NCI-H1417 (cell line): ENCODE measurements at regions not wholly inside any gene's neighbourhood (a gene's known extent, or its start where the extent isn't known, plus 50 kb on each side); places are given as distances from the start of the nearest gene placed in this dataset.
A peak's percentile ranks its signal among the peaks of the same experiment; 100 is the strongest.

Experiments used
- DNase-seq, 3 experiments: peaks; one replicate each; lab custom pipeline; 2025; lab: John Stamatoyannopoulos, UW

DNA sequence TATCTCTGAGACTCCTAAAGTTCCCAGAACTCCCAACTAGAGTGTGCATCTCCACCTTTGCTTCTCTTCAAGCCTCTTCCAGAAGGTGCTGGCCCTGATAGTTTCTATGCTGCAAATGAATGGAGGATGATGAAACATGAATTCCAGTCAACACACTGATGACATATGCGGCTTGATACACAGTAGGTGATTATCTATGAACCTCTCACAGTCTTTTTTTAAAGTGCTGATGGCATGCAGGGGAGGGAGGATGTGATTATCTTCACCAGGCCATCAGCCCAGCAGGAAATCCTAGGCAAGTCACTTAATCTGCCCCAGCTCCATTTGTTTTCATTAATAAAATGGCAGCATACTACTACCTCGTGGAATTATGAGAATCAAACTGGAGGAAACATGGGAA is 548.5 kb downstream of the SOX6 start:
- no peak for DNase-seq

DNA sequence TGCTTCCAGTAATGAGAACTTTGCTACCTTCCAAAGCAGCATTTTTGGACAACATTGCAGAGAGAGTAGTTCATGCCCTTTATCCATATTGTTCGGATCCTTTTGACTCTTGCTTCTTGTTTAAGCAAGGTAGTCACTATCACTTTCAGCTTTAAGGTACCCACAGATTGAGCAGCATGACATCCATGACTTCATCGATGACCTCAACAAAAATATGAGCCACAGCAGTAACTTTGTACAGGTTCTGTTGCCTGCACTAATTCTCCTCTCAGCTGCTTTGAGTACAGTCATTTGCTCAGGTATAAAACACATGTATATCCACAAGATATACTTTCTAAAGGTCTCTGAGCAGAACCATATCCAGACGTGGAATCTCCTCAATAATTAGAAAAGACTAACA is 546.3 kb downstream of the SOX6 start:
- DNase-seq, result no peak

GRCh38 chr11:15810525-15810924 is 545.8 kb downstream of the SOX6 start:
- no peak for DNase-seq

DNA sequence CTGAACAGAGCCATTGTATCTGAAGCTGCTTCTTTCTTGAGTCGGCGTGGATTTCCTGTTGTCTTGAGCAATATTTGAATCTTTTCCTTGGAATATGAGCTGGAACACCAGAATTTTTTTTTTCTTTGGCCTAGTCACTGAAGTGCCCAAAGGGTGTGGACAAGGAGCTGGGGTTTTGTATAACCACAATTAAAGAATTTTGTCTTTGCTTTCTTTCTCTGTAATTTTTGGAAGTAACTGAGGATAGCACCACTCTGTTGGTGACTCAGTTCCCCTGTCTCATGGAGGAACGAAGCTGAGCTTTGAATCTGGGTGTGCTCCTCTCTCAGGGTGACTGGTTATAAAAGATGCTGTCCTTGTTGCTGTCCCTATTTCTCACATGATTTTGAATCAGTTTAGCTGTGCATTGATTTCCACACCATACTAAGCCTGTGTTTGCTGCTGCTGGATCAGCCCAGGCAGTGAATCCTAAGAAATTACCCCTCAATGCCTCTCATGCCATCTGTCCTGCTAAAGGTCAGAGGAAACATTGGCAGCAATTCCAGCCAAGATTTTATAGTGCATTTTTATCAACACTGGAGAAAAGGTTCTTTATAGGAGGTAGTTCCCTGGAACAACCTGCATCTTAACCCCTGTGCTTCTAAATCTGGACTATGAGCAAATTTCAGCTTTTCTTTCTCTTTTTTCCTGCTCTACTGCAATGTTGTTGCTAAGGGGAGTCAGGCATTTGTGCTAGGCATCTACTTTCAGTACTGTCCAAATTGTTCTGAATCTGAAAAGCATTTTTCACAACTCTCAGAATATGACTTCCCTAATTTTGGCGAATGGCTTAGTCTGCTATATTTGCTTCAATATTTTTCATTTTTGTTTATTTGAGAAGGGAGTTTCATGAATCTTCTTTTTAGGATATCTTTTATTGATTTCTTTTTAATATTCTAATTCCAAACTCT is 540.8 kb downstream of the SOX6 start:
- no peak for DNase-seq

- DNase-seq, result no peak
Observed at GRCh38 chr11:15816260-15816871, 540.0 kb downstream of the SOX6 start.

DNA sequence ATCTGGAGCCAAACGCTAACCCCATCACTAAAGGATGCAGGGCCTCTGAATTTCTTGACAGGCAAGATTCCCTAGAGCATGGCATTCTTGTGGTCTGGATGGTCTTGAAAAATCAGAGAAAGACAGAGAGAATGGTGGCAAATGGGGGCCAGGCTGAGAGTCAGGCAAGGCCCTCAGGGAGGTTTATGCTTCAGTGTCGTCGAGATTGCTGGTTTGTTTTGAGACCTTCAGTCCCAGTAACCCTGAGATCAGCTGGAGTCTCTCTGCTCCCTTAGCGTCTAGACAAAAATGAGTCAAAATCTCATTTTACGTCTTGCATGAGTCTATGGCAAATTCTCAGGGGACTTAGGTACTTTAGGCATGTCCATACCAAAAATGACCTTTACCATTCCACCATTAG is 539.3 kb downstream of the SOX6 start:
- no peak for DNase-seq

GRCh38 chr11:15818132-15818842 is 538.1 kb downstream of the SOX6 start:
- no peak for DNase-seq

DNA sequence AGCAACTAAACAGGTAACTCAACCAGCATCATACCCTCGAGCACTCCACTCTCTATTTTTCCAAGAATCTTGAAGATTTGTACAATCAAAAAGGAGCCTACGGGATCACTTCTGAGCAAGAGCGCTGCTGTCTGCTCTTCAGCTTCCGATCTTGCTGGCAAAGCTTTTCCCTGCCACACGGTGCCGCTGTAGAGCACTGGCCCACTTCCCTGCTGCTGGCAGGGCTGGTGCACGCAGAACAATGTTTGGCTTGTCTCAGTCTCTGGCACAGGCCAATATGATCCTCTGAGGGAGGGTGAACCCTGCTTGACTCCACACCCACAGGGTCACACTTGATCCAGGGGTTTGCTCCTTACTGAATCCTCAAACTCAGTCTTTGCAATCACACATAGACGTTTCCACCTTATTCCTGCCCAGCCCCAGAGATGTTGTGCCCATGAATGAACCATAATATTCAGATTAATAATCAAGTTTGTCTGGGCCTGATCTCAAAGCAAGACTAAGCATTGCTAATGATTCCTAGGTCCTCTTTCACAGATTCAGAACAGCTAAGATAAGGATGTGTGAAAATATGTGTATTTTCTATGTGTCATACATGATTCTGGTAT is 536.6 kb downstream of the SOX6 start:
- no peak for DNase-seq

GRCh38 chr11:15821451-15821850 is 534.9 kb downstream of the SOX6 start:
- DNase-seq, result no peak

DNA sequence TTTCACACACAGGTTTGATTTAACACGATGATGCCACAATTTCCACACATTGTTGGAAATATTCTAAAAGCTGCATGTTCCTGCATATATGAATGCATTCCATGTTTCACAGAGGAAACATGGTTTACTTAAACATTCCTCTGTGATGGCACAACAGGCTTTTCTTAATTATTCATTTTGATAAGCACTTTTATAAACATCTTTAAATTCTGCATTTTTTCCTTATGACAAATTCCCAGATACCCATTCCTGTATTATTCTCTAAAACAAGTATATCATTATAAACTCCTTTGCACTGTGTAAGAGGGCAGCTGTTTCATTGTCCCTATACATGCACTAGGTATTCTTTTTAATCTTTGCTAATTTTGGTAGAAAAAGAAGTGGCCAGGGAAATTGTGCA is 532.3 kb downstream of the SOX6 start:
- no peak for DNase-seq

GRCh38 chr11:15825976-15826650 is 530.2 kb downstream of the SOX6 start:
- no peak for DNase-seq

DNA sequence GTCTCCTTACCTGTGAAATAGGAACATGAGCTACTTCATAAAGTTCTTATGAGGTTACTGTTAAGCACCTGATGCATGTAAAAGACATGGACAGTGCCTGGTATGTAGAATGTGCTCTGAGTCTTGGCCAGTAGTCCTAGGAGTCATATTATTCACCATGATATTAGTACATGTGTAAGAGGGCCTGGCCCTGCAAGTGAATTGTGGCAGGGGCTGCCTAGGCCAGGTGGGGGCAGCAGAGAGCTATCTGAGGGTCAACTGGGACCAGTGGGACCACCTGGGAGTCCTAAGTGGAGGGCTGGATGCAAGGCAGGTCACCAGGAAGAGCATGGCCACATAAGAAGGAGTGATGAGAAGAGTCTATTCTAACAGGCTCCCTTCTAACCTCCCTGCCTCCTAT is 529.5 kb downstream of the SOX6 start:
- DNase-seq, result peak; percentile 15 to 38 (median 15)

GRCh38 chr11:15828215-15828853 is 528.0 kb downstream of the SOX6 start:
- peak in 2 of 3 experiments; percentile 22 to 82 for DNase-seq

DNA sequence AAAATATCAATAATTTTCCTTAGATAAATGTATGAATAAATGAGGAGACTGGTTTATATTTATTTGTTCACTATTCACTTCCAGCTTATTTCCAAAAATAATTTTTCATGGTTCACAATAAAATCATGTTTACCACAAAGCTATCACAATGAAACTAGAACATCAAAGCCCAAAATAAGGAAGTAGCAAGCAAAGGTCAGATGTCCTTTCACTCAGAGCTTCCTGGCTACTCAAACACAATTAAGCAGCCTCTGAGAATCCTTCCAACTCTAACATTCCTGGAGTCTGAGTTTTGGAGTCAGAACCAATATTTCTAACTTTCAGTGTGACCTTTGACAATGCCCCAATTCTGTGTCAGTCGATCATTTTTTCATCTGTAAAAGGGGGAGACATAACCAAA is 527.0 kb downstream of the SOX6 start:
- DNase-seq, result no peak

DNA sequence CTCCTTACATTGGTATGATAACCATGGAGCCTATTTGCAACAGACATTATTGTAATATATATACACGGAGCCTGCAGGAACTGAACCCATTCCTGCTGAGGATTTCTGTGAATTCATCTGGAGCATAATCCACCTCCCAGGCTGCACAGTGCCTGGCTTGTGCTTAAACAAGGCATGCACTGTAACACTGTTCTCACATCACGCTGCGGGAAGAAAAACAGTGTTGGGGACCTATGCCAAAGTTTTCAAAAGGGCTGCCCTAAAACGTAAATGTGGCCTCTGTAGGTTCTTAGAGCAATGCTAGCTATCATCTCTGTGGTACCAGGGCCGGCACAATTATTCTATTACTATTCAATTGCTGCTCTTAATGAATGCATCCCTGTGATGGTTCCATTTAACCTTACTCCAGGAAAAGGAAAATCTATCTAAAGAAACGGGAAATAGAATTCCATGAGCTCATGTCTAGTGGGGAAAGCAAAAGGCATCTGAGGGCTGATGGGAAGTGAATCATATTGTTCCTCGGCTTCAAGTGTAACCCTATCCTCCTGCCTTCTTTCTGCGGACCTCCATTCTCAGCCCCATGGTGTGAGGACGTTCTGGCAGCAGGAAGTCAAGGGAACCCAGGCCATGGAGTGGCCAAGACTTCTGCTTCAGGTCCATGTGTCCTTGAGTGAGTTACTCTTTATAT is 525.5 kb downstream of the SOX6 start:
- no peak for DNase-seq

- no peak for DNase-seq
Observed at GRCh38 chr11:15835788-15836411, 520.4 kb downstream of the SOX6 start.

GRCh38 chr11:15836795-15837194 is 519.6 kb downstream of the SOX6 start:
- peak in 1 of 3 experiments; percentile 24 for DNase-seq

DNA sequence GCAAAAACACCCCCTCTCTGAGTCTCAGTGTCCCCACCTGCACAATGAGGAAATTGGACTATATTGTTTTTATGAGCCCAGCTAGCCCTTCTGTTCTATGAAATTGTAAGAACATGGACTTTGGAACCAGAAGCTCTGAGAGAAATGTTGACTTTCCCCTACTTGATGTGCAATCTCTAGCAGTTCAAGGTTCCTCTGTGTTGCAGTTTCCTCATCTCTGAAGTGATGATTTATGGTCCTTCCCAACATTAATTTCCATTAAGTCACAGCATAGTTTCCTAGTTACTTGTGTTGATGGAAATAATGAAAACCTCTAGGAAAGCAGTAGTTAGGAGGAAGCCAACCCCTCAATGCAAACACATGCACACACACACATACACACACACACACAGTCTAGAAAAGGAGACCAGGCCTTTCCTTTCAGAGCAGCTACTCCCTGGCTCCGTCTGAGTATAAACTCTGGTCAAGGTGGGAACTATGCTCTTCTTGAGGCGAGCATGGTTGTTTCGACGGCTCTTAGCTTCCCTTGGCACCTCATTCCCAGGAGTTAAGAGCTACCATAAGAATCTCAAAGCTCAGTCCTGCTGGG is 518.4 kb downstream of the SOX6 start:
- DNase-seq, result no peak

- DNase-seq, result no peak
Observed at GRCh38 chr11:15839061-15839460, 517.3 kb downstream of the SOX6 start.

DNA sequence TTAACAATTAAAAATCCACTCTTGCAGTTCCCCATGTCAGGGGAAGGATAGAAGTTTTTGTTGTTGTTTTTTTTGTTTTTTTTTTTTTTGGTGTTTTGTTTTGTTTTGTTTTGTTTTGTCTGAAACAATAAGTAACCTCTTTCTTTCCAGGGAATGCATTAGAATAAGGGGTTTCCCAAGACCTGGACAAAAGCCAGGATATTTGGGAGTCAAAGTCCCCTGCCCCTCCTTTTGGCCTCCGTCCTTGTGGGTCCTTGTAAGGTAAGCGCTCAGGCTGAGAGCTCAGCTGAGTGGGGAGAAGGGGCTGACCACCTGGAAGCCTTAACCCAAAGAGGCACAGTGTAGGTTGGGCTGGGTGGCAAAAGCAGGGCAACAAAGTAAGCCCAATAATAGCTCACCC is 515.4 kb downstream of the SOX6 start:
- DNase-seq, result no peak
